GM21529 (cell line): ENCODE measurements at regions not wholly inside any gene's neighbourhood (a gene's known extent, or its start where the extent isn't known, plus 50 kb on each side); places are given as distances from the start of the nearest gene placed in this dataset.

ENCODE experiments used
- ATAC-seq: cut with Tn5 transposase; IDR thresholded peaks from one replicate; pipeline ENCODE4 v1.9.1; 2021; ENCODE audit not compliant: unreplicated experiment

DNA sequence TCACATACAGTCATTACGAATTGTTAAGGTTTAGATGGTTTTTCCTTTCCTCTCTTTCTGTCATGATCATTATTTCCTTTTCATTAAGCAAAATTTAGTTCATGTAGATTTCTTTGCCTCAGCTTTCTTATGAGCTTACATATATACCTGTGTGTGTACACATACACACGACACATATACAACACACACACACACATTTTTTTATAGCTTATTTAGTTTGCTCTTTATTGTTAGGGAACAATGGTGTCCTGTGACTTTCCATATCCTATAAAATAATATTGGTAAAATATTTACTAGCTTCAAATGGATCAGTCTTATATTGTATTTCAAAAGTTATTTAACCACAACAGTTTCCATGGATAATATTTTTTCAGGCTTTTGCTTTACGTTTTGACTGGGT, 840.7 kb downstream of the PCDH18 start:
- no peak for ATAC-seq

- no peak for ATAC-seq
Measured at GRCh38 chr4:136690360-136690759, 841.9 kb downstream of the PCDH18 start.

DNA sequence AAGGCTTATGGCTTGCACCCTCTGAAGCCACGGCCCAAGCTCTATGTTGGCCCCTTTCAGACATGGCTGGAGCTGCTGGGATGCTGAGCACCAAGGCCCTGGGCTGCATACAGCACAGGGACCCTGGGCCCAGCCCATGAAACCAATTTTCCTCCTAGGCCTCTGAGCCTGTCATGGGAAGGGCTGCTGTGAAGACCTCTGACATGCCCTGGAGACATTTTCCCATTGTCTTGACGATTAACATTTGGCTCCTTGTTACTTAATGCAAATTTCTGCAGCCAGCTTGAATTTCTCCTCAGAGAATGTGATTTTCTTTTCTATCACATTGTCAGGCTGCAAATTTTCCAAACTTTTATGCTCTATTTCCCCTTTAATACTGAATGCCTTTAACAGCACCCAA, 844.7 kb downstream of the PCDH18 start:
- no peak for ATAC-seq

DNA sequence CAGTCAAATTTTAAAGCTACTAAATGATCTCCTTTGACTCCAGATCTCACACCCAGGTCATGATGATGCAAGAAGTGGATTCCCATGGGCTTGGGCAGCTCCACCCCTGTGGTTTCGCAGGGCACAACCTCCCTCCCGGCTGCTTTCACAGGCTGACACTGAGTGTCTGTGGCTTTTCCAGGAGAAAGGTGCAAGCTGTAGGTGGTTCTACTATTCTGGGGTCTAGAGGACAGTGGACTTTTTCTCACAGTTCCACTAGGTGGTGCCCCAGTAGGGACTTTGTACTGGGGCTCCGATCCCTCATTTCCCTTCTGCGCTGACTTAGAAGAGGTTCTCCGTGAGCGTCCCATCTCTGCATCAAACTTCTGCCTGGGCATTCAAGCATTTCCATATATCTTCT, 845.2 kb downstream of the PCDH18 start:
- no peak for ATAC-seq

DNA sequence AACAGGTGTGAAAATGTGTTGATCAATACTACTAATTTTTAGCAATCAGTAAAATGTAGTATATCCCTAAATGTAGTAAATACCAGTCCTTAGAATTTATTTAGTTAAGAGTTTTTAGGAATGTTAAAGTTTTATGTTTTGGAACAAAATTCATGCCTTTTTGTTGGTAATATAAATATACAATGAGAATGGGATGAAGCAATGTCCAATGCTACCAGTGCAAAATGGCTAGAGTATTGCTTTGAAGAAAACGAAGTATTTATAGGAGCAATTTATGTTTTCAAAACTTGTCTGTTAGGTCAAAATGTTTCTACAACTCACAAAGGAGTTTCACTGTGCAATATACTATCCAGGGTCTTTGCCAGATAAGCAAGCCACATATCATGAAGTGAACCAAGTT, 851.5 kb downstream of the PCDH18 start:
- ATAC-seq, result no peak

GRCh38 chr4:136680271-136680670, 852.0 kb downstream of the PCDH18 start:
- no peak for ATAC-seq

GRCh38 chr4:136670265-136670664, 862.0 kb downstream of the PCDH18 start:
- ATAC-seq, result no peak

- no peak for ATAC-seq
Measured at GRCh38 chr4:136664988-136665387, 867.3 kb downstream of the PCDH18 start.

DNA sequence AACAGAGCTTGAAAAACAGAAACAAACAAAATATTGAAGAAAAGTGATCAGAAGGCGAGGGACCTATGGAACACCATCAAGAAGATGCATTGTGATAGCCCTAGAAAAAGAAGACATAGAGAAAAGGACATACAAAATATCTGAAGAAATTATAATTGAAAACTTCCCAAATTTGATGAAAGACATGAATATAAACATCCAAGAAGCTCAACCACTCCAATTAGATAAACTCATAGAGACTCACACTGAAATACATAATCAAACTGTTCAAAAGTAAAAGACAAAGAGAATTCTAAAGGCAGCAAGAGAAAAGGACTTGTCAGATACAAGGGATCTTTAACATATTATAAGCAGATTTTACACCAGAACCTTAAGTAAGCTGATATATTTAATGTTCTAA, 869.8 kb downstream of the PCDH18 start:
- ATAC-seq, result no peak

DNA sequence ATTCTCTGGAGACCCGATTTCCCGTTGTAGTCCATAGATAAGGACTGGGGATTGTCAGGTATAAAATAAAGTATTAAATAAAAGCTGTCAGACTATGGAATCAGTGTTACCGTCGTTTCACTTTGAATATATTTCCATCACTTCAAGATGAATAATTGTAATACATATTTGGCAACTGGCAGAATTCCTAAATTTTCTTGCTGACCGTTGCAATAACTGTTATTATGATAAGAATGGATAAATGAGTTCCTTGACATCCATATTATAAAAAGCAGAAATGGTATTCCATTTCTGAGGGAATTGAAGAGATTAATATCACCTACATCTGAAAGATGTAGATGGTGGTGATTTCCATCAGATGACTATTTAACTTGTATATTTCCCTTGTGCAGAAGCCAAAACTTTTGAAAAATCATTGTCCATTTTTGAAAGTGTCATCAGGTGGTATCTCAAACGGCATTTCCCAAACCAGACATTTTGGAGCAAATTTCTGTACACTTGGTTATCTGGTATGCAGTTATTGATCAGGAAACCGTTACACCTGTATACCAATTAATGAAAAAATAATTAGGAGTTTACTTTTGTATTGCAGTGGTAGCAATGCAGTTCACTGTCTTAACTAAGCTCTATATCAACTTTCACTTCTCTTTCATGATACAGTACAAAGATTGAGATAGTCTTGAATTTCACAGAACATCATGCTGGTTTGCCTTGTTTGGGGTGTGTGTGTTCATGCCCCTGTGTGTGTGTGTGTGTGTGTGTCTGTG, 878.5 kb downstream of the PCDH18 start:
- no peak for ATAC-seq

DNA sequence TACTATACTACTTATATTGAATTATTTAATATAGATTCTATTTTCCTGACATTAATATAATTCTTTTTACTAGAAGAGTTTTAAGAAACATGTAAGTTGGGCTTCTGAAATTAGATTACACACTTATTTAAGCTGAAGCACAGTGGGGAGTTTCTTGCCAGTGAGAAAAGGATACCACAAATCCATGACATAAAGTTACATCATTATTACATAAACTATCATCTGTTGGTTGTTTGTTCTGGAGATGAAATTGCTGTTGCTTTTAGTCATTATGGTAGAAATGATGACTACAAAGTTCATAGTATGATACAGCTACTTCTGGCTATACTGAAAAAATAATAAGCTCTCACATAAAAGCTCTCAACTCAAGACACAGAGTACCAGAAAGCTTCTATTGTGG, 880.4 kb downstream of the PCDH18 start:
- no peak for ATAC-seq

- ATAC-seq, result no peak
Measured at GRCh38 chr4:136651278-136651667, 881.0 kb downstream of the PCDH18 start.

- ATAC-seq, result peak; percentile 69
Measured at GRCh38 chr4:136650541-136651277, 881.6 kb downstream of the PCDH18 start.

- ATAC-seq, result no peak
Measured at GRCh38 chr4:136644279-136644678, 888.0 kb downstream of the PCDH18 start.

GRCh38 chr4:136643416-136643815, 888.9 kb downstream of the PCDH18 start:
- no peak for ATAC-seq

- no peak for ATAC-seq
Measured at GRCh38 chr4:136637071-136637777, 895.1 kb downstream of the PCDH18 start.

- ATAC-seq, result no peak
Measured at GRCh38 chr4:136636155-136636554, 896.1 kb downstream of the PCDH18 start.

DNA sequence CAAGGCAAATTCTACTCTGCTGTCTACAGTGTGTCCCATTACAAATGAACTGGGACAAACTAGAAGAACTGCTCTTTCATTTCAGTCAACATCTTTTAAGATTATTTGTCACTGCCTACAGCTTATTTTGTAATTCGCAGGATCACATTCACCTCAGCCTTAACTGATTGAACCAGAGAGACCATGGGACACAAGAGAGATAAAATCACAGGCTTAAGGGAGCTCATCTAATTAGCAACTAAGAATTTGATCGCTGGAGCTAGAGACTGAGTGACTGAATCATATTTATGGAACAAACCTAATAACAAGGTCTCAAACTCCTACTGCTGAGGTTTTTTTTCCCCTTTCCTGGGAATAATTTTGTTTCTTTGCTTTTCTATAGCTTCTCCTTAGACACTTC, 898.2 kb downstream of the PCDH18 start:
- ATAC-seq, result no peak

DNA sequence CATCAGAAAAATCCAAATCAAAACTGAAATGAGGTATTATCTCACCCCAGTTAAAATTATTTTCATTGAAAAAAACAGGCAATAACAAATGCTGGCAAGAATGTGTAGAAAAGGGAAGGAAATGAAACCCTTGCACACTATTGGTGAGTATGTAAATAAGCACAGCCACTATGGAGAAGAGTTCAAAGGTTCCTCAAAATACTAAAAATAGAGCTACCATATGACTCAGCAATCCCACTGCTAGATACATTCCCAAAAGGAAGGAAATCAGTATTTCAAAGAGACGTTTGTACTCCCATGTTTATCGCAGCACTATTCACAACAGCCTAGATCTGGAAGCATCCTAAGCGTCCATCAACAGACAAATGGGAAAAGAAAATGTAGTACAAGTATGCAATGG, 932.4 kb downstream of the PCDH18 start:
- ATAC-seq, result no peak

- ATAC-seq, result no peak
Measured at GRCh38 chr4:136590440-136590839, 941.9 kb downstream of the PCDH18 start.

GRCh38 chr4:136583567-136583966, 948.7 kb downstream of the PCDH18 start:
- ATAC-seq, result no peak

DNA sequence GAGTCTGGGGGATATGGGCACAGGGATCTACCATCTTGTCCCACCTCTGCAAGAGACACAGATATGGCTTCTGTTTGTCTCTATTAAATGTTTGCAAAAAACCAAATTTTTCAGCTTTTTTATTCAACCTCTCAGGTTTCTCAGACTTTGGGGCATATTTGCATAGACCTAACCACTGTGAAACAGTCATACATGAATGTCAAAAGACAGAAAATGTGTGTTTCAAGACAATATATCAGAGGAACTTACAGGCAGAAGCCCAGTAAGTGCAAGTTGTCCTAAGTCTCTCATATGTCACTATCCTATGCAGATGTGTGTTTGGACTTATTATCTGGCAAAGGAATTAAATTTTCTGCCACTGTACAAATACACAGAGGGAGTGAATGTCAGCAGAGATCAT, 951.2 kb downstream of the PCDH18 start:
- no peak for ATAC-seq
